ENCODE measurements at regions not wholly inside any gene's neighbourhood (a gene's known extent, or its start where the extent isn't known, plus 50 kb on each side); places are given as distances from the start of the nearest gene placed in this dataset.

DNA sequence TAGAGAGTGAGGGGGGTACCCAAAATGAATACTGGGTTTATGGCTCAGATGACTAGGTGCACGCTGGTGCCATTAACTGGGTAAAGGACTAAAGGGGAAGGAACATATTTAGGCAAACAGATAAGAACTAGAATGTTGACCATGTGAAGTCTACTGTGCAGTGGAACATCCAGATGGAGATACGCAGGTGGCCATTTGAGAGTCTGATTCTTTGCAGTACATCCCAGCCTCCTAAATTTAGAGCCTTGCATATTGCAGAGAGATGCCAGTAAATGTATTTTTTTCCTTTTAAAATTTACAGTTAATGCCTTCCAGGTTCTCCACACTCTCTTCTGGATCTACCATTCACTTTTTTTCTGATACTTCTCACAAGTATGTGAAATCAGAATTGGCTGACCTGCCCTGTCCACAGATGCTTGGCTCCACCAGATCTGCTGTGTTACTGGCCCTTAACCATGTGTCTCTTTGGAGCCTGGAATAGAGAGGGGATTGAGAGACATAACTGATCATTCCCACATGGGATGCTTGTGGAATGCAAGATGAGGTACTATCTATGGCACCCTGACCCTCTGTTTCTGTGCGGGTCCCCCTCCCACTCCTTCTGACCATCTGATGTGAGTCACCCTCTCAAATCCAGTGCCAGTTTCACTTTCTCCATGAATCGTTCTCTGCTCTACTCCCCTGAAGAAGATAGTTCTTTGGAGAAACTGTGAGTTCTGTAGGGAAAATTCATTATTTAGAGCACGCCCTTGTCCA, 77.0 kb upstream of the NCAM1 start:
- TF ChIP-seq TAF1 (conservative IDR thresholded peaks at IDR 0.05) = no peak
- TF ChIP-seq, protein P1, sequence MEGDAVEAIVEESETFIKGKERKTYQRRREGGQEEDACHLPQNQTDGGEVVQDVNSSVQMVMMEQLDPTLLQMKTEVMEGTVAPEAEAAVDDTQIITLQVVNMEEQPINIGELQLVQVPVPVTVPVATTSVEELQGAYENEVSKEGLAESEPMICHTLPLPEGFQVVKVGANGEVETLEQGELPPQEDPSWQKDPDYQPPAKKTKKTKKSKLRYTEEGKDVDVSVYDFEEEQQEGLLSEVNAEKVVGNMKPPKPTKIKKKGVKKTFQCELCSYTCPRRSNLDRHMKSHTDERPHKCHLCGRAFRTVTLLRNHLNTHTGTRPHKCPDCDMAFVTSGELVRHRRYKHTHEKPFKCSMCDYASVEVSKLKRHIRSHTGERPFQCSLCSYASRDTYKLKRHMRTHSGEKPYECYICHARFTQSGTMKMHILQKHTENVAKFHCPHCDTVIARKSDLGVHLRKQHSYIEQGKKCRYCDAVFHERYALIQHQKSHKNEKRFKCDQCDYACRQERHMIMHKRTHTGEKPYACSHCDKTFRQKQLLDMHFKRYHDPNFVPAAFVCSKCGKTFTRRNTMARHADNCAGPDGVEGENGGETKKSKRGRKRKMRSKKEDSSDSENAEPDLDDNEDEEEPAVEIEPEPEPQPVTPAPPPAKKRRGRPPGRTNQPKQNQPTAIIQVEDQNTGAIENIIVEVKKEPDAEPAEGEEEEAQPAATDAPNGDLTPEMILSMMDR (IDR thresholded peaks at IDR 0.05; ENCODE audit: low read depth, low read length, missing input control) = no peak
- no peak for TF ChIP-seq HNF4A (conservative IDR thresholded peaks at IDR 0.05)
- TF ChIP-seq, protein P2, sequence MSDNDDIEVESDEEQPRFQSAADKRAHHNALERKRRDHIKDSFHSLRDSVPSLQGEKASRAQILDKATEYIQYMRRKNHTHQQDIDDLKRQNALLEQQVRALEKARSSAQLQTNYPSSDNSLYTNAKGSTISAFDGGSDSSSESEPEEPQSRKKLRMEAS (IDR thresholded peaks at IDR 0.05) = no peak
- no peak for TF ChIP-seq SP1 (IDR thresholded peaks at IDR 0.05)

Measured in liver (tissue), 3 donors.